22Rv1 (cell line): ENCODE measurements at regions not wholly inside any gene's neighbourhood (a gene's known extent, or its start where the extent isn't known, plus 50 kb on each side); places are given as distances from the start of the nearest gene placed in this dataset.

Experiments
- CTCF ChIP-seq: fragments of 450-650 bp; IDR thresholded peaks from 2 replicates; pipeline ENCODE4 v1.5.1; 2017; ENCODE audit warnings: mild to moderate bottlenecking
- ZFX ChIP-seq: fragments of 450-650 bp; IDR thresholded peaks from 2 replicates; pipeline ENCODE4 v1.6.1; 2017; ENCODE audit warnings: antibody characterized with exemption, borderline replicate concordance

- no peak for TF ChIP-seq CTCF
- no peak for TF ChIP-seq ZFX
These were observed 112.7 kb upstream of the SPRY4 start for GRCh38 chr5:142437563-142437962.
